ENCODE measurements at regions not wholly inside any gene's neighbourhood (a gene's known extent, or its start where the extent isn't known, plus 50 kb on each side); places are given as distances from the start of the nearest gene placed in this dataset.

DNA sequence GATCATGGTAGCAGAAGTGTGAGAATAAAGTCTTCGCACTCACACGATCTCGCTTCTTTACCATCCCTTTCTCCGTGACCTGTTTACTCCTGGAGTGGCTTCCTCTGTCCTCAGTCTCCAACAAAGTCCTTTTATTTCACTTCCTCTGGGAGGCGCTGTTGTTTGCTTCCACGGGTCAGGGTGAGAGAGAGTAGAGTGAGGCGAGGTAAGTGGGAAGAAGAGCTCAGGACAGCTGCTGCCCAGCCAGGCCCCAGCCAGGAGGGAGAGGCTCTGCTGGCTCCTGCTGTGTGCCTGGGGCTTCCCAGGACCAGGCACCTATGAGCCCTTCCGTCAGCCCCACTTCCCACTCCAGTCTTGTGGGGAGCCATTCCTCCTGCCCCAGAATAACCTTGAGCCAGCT, 242.1 kb downstream of the FGF9 start:
- Histone ChIP-seq H3K4me3 (no peak overlapping the region), H3K79me2 (ENCODE audit: control insufficient read depth, insufficient read depth, low read length) (no peaks in the 10 kb centered on the region), H3K9ac (ENCODE audit: insufficient read depth in 1 of 2, low read depth in 2 of 2, low read length in 2 of 2) (no peak overlapping the region), H4K20me1 (replicated peaks; ENCODE audit: control insufficient read depth, insufficient read depth, low read length) (no peaks in the 10 kb centered on the region), H3K9me1 (ENCODE audit: control insufficient read depth, insufficient read depth, low read length) (no peaks in the 10 kb centered on the region), H3K4me2 (ENCODE audit: insufficient read depth, low read length) (no peak overlapping the region), H3K4me1 (replicated peaks in 1 of 2; ENCODE audit: control insufficient read depth in 2 of 2, insufficient read depth in 2 of 2, low read length in 2 of 2) (no peaks in the 10 kb centered on the region), H3K9me3 (replicated peaks; ENCODE audit: control insufficient read depth, insufficient read depth, low read depth, low read length) (no peaks in the 10 kb centered on the region), H2AFZ (ENCODE audit: low read depth, low read length) (no peak overlapping the region), H3K36me3 (ENCODE audit: control insufficient read depth, insufficient read depth, low read length) (no peaks in the 10 kb centered on the region), H3K27ac (ENCODE audit: extremely low read depth, low read depth, low read length) (no peak overlapping the region), H3K27me3 (ENCODE audit: control insufficient read depth in 2 of 2, insufficient read depth in 2 of 2, low read length in 2 of 2) (peaks cover 0 to under 1% of the 10 kb centered on the region in 2 experiments; a peak in 1 of 5 replicates)
- TF ChIP-seq ZBTB17 (CRISPR knock-in tag; IDR thresholded peaks at IDR 0.05) = no peak
- peak in 1 of 3 experiments; percentile 39; a peak in 2 of 6 replicates for TF ChIP-seq CTCF (IDR thresholded peaks at IDR 0.05 in 2 of 3, conservative IDR thresholded peaks at IDR 0.05 in 1 of 3; ENCODE audit: insufficient read depth in 2 of 3, low read depth in 1 of 3, low read length in 3 of 3)
- no peak for TF ChIP-seq PCBP2 (IDR thresholded peaks at IDR 0.05; ENCODE audit: low read depth, low read length, poor library complexity, severe bottlenecking)
- TF ChIP-seq MLLT1 (IDR thresholded peaks at IDR 0.05) = no peak
- no peak for TF ChIP-seq CUX1 (CRISPR knock-in tag; IDR thresholded peaks at IDR 0.05)
- FAIRE-seq (no peak), ATAC-seq (0 out of 3 replicates have a peak, but pooled peaks have one; percentile 26), DNase-seq (ENCODE audit: extremely low read depth in 1 of 4, low spot score in 3 of 4) (peak in 1 of 4 experiments; percentile 1)
- ChIA-PET POLR2A (no interaction called here), CTCF (ENCODE audit: low intra/inter-chr PET ratio) (interaction anchor here (0.8 kb wide), 1 partner anchor 365 kb away, joined by 5 read pairs; no protein-coding TSS in a partner anchor)
- intact Hi-C loops (cut with micrococcal nuclease) (no loop called here), in situ Hi-C loops (cut with MboI) (no loop called here)
- WGBS (ENCODE audit: insufficient coverage, low coverage, missing lambda C conversion rate) = 0% methylated on average over 6 of the region's 8 CpGs
- no TSS peak for BruUV-seq (replicated peaks)
